ENCODE measurements at regions not wholly inside any gene's neighbourhood (a gene's known extent, or its start where the extent isn't known, plus 50 kb on each side); places are given as distances from the start of the nearest gene placed in this dataset.
A peak's percentile ranks its signal among the peaks of the same experiment; 100 is the strongest.

DNA sequence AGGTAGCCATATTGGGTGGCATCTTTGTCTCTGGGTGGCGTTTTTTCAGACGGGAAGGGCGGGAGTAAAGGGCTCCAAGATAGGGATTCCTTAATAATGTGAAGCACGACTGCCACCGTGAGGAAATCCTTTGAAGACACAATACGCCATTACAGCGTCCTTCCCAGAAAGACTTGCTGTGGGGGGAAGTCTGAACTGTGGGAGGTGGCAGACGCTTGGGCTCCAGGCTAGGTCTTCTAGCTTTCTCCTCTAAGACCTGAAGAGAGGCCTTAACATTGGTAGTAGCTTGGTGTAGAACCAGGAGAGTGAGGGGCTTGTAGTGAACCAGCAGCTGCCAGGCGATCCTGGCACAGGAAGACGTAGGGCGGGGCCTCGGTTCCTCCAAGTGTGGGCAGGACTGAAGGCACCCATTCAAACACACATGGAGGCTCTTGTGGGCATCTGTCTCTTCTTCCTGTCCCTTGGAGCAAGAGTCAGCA, 197.3 kb downstream of the OR13H1 start:
- in situ Hi-C loops (cut with HindIII; ENCODE audit: low pct_unique_long_range_greater_than_20kb, low sequenced_read_pairs), result no loop called here
- DNase-seq (ENCODE audit: low read depth, low spot score), result peak; percentile 46

DNA sequence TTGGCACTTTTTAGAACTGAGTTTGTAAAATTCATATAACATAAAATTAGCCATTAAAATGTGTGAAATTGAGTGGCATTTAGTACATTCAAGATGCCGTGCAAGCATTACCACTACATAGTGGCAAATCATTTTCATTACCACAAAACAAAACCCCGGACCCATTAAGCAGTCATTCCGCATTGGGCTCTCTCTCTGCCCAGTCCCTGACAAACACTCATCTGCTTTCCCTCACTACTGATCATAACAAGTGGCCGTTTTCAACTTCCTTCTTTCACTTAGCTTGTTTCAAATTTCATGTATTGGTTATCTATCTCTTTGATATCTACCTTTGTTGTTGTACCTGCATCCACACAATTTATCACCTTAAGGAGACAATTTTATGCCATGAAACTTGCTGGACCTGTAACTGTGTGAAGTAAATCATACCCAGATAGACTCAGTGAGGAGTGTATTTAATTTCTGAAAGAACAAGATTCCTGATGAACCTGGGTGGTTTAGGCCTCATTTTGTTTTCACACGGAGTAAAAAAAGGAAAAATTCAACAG, 202.1 kb downstream of the OR13H1 start:
- in situ Hi-C loops (cut with HindIII; ENCODE audit: low pct_unique_long_range_greater_than_20kb, low sequenced_read_pairs), result no loop called here
- no peak for DNase-seq (ENCODE audit: low read depth, low spot score)

DNA sequence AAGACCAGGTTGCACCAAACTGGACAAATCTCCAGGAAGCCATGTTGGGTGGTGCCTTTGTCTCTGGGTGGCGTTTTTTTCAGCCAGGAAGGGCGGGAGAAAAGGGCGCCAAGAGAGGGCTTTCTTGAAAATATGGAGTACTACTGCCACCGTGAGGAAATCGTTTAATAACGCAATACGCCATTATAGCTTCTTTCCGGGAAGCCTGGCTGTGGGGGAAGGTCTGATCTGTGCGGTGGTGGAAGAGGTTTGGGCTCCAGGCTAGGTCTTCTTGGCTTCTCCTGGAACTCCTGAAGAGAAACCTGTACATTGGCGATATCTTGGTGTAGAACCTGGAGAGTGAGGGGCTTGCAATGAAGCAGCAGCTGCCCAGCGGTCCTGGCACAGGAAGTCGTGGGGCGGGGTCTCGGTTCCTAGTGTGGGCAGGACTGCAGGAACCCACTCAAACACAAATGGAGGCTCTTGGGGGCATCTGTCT, 202.7 kb downstream of the OR13H1 start:
- DNase-seq (ENCODE audit: low read depth, low spot score), result peak; percentile 91
- in situ Hi-C loops (cut with HindIII; ENCODE audit: low pct_unique_long_range_greater_than_20kb, low sequenced_read_pairs), result no loop called here

DNA sequence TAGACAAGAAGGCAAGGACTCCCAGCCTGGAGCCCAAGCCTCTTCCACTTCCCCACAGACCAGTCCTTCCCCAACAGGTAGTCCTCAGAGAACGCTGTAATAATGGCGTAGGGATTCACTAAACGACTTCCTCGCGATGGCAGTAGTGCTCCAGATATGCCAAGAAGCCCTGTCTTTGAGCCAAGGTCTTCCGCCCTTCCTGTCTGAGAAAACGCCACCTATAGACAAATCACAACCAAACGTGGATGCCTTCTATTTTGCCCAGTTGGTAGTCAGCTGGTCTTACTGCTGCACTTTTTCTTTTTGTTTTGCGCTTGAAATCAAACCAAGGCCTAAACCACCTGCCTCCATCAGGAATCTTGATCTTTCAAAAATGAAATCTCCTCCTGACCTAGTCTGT, 203.3 kb downstream of the OR13H1 start:
- in situ Hi-C loops (cut with HindIII; ENCODE audit: low pct_unique_long_range_greater_than_20kb, low sequenced_read_pairs), result no loop called here
- peak; percentile 94 for DNase-seq (ENCODE audit: low read depth, low spot score)

DNA sequence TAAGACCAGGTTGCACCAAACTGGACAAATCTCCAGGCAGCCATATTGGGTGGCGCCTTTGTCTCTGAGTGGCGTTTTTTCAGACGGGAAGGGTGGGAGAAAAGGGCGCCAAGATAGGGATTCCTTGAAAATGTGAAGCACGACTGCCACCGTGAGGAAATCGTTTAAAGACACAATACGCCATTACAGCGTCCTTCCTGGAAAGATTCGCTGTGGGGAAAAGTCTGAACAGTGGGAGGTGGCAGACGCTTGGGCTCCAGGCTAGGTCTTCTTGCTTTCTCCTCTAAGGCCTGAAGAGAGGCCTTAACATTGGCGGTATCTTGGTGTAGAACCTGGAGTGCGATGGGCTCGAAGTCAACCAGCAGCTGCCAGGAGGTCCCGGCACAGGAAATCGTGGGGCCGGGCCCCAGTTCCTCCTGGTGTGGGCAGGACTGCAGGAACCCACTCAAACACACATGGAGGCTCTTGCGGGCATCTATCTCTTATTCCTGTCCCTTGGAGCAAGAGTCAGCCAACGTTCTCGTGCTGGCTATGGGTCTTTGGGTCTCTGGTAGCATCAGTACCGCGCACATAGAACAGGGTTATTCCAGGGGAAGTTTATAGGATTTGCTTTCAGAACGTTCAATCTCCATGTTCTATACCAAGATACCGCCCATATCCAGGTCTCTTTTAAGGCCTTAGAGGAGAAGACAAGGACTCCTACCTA, 208.8 kb downstream of the OR13H1 start:
- peak; percentile 54 for DNase-seq (ENCODE audit: low read depth, low spot score)
- in situ Hi-C loops (cut with HindIII; ENCODE audit: low pct_unique_long_range_greater_than_20kb, low sequenced_read_pairs), result no loop called here

DNA sequence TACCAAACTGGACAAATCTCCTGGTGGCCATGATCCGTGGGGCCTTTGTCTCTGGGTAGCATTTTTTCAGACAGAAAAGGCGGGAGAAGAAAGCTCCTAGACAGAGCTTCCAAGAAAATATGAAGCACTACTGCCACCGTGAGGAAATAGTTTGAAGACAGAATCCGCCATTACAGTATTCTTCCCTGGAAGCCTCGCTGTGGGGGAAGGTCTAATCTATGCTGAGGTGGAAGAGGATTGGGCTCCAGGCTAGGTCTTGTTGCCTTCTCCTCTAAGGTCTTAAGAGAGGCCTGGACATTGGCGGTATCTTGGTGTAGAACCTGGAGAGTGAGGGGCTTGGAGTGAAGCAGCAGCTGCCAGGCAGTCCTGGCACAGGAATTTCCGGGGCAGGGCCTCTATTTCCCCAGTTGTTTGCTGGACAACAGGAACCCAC, 218.9 kb downstream of the OR13H1 start:
- in situ Hi-C loops (cut with HindIII; ENCODE audit: low pct_unique_long_range_greater_than_20kb, low sequenced_read_pairs), result no loop called here
- peak; percentile 90 for DNase-seq (ENCODE audit: low read depth, low spot score)

DNA sequence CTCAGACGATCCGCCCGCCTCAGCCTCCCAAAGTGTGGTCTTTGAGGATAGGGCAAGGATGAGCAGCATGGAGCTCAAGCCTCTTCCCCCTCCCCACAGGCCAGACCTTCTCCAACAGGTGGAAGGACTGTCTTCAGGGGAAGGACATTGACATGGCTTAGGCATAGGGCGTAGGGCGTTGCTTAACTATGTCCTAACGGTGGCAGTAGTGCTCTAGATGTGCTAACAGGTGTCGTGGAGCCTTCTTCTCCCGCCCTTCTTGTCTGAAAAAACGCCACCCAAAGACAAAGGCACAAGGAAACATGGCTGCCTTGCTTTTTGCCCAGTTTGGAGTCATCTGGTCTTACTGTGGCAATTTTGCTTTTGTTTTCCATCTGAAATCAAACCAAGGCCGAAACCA, 219.8 kb downstream of the OR13H1 start:
- DNase-seq (ENCODE audit: low read depth, low spot score), result peak; percentile 89
- in situ Hi-C loops (cut with HindIII; ENCODE audit: low pct_unique_long_range_greater_than_20kb, low sequenced_read_pairs), result no loop called here

DNA sequence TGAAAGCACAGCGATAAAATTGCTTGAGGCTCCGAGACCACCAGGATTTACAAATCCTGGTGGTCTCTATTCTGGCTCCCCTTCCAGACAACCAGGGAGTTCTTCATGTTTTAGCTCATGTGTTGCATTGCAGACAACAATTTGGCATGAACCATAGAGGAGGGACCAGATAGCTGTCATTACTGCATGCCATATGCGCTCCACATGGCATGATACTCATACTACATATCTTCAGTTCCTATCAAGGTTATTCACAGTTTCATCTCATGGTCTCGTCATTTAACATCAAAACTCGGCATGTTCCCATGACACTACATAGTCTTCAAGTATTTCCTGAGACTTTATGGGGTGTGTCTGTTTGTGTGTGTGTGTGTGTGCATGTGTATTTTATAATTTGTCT, 220.3 kb downstream of the OR13H1 start:
- no peak for DNase-seq (ENCODE audit: low read depth, low spot score)
- in situ Hi-C loops (cut with HindIII; ENCODE audit: low pct_unique_long_range_greater_than_20kb, low sequenced_read_pairs), result no loop called here

DNA sequence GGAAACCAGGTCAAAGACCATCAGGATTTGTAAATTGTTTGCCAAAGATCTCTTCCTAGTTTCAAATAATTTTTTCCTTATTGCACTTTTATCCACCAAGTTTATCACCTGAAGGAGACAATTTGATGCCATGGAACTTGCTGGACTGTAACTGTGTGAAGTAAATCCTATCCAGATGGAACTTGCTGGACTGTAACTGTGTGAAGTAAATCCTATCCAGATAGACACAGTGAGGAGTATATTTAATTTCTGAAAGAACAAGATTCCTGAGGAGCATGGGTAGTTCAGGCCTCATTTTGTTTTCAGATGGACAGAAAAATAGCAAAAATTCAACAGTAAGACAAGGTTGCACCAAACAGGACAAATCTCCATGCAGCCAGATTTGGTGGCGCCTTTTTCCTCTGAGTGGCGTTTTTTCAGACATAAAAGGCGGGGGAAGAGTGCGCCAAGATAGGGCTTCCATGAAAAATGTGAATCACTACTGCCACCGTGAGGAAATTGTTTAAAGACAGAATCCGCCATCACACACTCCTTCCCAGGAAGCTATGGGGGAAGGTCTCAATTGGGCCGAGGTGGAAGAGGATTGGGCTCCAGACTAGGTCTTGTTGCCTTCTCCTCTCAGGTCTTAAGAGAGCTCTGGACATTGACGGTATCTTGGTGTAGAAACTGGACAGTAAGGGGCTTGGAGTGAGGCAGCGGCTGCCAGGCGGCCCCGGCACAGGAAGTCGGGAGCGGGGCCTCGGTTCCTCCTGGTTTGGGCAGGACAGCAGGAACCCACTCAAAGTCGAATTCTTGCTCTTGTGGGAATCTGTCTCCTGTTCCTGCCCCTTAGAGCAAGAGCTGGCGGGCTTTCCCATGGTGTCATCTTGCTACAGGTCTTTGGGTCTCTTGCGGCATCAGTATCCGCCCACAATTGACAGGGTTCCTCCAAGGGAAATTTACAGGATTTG, 234.7 kb downstream of the OR13H1 start:
- DNase-seq (ENCODE audit: low read depth, low spot score), result peak; percentile 91
- in situ Hi-C loops (cut with HindIII; ENCODE audit: low pct_unique_long_range_greater_than_20kb, low sequenced_read_pairs), result no loop called here

DNA sequence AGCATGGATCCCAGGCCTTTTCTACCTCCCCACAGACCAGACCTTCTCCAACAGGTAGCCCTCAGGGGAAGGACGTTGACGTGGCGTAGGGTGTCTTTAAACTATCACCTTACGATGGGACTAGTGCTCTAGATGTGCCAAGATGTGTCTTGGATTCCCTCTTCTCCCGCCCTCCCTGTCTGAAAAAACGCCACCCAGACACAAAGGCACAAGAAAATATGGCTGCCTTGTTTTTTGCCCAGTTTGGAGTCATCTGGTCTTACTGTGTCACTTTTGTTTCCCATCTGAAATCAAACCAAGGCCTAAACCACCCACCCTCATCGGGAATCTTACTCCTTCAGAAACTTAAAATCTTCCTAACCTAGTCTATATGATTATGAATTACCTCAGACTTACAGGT, 235.4 kb downstream of the OR13H1 start:
- no peak for DNase-seq (ENCODE audit: low read depth, low spot score)

DNA sequence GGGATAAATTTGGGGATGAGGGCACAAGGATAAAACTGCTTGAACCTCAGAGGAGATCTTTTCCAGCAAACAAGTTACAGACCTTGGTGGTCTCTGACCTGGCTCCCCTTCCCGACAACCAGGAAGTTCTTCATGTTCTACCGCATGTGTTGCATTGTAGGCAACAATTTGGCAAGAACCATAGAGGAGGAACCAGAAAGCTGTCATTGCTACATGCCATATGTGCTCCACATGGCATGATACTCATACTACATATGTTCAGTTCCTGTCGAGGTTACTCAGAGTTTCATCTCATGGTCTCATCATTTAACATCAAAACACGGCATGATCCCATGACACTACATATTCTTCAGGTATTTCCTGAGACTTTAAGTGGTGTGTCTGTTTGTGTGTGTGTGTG, 235.9 kb downstream of the OR13H1 start:
- in situ Hi-C loops (cut with HindIII; ENCODE audit: low pct_unique_long_range_greater_than_20kb, low sequenced_read_pairs), result no loop called here

More for the DNA sequence above, 235.4 kb downstream of the OR13H1 start:
- in situ Hi-C loops (cut with HindIII; ENCODE audit: low pct_unique_long_range_greater_than_20kb, low sequenced_read_pairs), result no loop called here

DNA sequence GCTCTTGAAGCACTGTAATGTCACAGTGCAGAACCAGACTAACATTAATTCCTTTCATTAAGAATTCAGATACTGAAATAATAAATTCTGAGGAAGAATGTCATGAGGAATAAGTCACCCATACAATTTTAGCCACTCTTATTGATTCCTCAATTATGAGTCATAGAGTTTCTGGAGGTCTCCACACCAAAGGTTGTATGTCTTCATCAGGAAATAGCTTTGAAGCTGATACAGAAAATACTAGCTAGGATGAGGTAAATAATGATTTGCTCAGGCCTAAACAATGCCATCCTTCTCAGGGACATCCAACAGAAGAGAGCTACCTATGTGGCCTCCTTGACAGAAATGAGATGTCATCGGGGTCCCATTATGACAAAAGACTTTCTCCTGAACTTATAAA, 238.8 kb downstream of the OR13H1 start:
- no peak for DNase-seq (ENCODE audit: low read depth, low spot score)
- in situ Hi-C loops (cut with HindIII; ENCODE audit: low pct_unique_long_range_greater_than_20kb, low sequenced_read_pairs), result no loop called here

More for the DNA sequence above, 235.9 kb downstream of the OR13H1 start:
- DNase-seq (ENCODE audit: low read depth, low spot score), result no peak

DNA sequence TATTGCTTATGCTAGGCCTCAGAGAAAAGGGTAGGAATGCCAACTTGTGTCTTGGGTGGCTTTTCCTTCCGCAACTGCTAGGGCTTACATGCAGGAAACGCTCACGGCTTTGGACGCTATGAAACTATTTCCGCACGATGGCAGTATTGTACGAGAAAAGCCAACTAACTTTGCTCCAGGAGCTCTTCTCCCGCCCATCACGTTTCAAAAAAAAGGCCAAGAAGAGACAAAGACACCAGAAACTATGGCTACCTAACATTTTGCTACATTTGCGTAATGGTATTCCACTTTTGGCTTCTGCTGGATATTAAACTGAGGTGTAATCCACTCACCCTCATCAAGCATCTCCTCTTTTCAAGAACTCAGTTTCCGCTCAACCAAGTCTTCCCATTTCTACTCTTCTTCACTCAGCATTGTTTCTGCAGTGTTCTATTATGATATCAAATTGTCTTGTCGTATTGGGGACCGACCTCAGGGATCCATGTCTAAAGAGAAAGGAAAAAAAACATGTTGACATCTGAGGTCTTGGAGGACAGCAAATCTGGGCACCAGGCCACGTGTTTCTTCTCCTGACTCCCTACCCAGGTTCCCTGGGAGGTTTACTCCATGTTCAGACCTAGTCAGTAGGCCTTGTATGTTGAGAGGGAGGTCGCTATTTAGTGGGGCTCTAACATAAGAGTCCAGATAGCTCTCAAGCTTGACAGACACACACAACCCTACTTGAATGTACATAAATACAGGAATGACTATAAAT, 239.4 kb upstream of the STK26 start:
- DNase-seq (ENCODE audit: low read depth, low spot score), result peak; percentile 94
- in situ Hi-C loops (cut with HindIII; ENCODE audit: low pct_unique_long_range_greater_than_20kb, low sequenced_read_pairs), result no loop called here

DNA sequence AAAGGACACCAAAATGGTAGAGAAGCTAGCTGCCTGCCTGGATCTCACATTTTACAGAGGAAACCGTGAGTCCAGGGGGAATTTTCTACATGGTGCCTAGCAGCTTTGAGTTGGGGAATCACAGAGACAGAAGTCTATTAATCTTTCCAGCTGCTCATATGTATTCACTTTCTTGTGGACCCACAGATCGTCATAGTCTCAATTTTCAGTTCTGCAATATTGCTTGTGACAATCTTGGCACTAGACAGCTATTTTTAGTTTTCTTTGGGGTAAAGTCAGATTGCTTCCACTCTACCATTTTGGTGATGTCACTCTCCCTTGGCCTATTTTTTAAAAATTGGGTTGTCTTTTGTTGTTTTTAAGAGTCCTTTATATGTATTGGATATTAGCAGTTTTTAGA, 233.4 kb upstream of the STK26 start:
- in situ Hi-C loops (cut with HindIII; ENCODE audit: low pct_unique_long_range_greater_than_20kb, low sequenced_read_pairs), result no loop called here
- DNase-seq (ENCODE audit: low read depth, low spot score), result no peak

DNA sequence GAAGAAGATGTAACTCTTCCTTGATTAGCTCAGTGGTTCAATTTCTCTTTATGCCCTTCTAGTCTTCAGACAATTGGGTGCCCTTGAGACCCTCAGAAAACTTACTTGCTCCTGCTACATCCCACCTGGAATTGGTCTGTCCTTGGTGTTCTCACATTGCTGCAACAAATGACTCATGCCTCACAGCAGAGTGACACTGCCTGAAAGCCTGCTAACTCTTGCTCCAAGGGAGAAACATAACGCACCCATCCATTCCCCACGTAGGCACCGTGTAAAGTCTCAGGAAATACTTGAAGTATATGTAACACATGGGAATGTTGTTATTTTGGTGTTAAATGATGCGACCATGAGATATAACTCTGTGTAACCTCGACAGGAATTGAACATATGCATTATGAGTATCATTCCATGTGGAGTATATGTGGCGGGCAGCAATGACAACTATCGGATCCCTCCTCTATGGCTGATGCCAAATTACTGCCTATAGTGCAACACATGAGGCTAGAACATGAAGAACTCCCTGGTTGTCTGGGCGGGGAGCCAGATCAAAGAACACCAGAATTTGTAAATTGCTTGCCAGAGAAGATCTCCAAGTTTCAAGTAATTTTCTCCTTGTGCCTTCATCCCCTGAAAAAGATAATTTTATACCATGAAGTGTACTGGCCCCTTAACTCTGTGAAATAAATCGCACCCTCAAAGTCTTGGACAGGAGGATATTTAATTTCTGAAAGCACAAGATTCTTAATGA, 231.3 kb upstream of the STK26 start:
- DNase-seq (ENCODE audit: low read depth, low spot score), result no peak
- in situ Hi-C loops (cut with HindIII; ENCODE audit: low pct_unique_long_range_greater_than_20kb, low sequenced_read_pairs), result no loop called here

DNA sequence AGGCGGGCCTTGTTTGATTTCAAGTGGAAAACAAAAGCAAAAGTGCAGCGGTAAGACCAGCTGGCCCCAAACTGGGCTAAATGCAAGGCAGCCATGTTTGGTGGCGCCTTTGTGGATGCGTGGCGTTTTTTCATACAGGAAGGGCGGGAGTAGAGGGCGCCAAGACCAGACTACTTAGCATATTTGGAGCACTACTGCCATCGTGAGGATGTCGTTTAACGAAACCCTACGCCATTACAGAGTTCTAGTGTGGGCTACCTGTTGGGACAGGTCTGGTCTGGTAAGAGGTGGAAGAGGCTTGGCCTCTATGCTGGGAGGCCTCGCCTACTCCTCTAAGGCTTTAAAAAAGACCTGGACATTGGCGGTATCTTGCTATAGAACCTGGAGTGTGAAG, 230.7 kb upstream of the STK26 start:
- peak; percentile 95 for DNase-seq (ENCODE audit: low read depth, low spot score)

More for the DNA sequence above, 230.7 kb upstream of the STK26 start:
- in situ Hi-C loops (cut with HindIII; ENCODE audit: low pct_unique_long_range_greater_than_20kb, low sequenced_read_pairs), result no loop called here
